Activated naive CD4-positive, alpha-beta T cell treated with anti-CD3 and anti-CD28 coated beads, Interleukin-2, amount 50 U/mL, for 24 hours (primary cell): ENCODE measurements at regions not wholly inside any gene's neighbourhood (a gene's known extent, or its start where the extent isn't known, plus 50 kb on each side); places are given as distances from the start of the nearest gene placed in this dataset.

Experiments used
- H3K27ac Mint-ChIP-seq: one replicate; pipeline ENCODE4 v1.8.0; 2021; ENCODE audit warnings: mild to moderate bottlenecking, mixed read lengths
- H3K27me3 Mint-ChIP-seq: one replicate; pipeline ENCODE4 v1.8.0; 2021; ENCODE audit warnings: mixed read lengths
- H3K36me3 Mint-ChIP-seq: one replicate; pipeline ENCODE4 v1.8.0; 2021; ENCODE audit warnings: mixed read lengths
- H3K4me1 Mint-ChIP-seq: one replicate; pipeline ENCODE4 v1.8.0; 2021; ENCODE audit warnings: mixed read lengths
- H3K4me3 Mint-ChIP-seq: one replicate; pipeline ENCODE4 v1.8.0; 2021; ENCODE audit warnings: mild to moderate bottlenecking, mixed read lengths
- H3K9me3 Mint-ChIP-seq: one replicate; pipeline ENCODE4 v1.8.0; 2021; ENCODE audit warnings: mixed read lengths

- Mint-ChIP-seq H3K9me3 (no peaks in the 10 kb centered on the region), H3K27me3 (peaks cover 5% of the 10 kb centered on the region), H3K27ac (no peak overlapping the region), H3K4me3 (no peak overlapping the region), H3K36me3 (no peaks in the 10 kb centered on the region), H3K4me1 (no peaks in the 10 kb centered on the region)
These were observed 452.4 kb upstream of the AKR1E2 start for GRCh38 chr10:4373612-4374011.

DNA sequence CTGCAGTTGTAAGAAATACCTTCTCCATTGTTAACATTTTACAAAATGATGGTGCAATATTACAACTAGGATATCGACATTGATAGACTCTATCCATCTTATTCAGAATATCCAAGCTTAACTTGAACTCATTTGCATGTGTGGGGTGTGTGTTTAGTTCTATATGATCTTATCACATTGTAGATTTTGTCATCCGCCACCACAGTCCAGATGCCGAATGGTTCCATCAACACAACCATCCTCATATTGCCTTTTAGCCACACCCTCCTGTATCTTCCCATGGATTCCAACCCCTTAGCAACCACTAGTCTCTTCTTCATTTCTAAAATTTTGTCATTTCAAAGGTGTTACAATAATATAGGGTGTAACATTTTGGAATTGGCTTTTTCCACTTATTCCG, 452.9 kb upstream of the AKR1E2 start:
- no peaks in the 10 kb centered on the region for H3K9me3 Mint-ChIP-seq
- H3K36me3 Mint-ChIP-seq = no peaks in the 10 kb centered on the region
- no peaks in the 10 kb centered on the region for H3K4me1 Mint-ChIP-seq
- H3K4me3 Mint-ChIP-seq = no peak overlapping the region
- peaks cover 3% of the 10 kb centered on the region for H3K27me3 Mint-ChIP-seq
- H3K27ac Mint-ChIP-seq = no peak overlapping the region

DNA sequence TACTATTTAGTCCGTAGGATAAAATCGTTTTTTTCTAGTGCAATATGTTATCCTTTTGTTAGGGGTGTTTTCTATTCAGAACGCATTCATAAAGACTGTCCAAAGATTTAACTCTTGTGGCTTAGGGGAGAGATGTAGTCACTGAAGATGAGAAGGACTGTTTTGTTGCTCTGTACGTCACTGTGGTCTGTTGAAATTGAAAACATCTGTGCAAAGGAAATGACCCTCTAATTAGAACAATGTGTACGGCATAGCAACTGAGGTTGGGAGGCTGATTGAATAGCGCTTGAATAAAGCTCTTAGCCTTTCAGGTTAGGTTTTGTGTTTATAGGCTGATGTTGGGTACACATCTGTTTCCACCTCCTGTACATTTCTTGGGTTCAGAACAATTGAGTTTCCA, 453.4 kb upstream of the AKR1E2 start:
- H3K27ac Mint-ChIP-seq = no peak overlapping the region
- H3K36me3 Mint-ChIP-seq = no peaks in the 10 kb centered on the region
- H3K4me1 Mint-ChIP-seq = no peaks in the 10 kb centered on the region
- H3K9me3 Mint-ChIP-seq = no peaks in the 10 kb centered on the region
- H3K4me3 Mint-ChIP-seq = no peak overlapping the region
- peaks cover 3% of the 10 kb centered on the region for H3K27me3 Mint-ChIP-seq

- no peak overlapping the region for H3K27ac Mint-ChIP-seq
- no peaks in the 10 kb centered on the region for H3K36me3 Mint-ChIP-seq
- H3K27me3 Mint-ChIP-seq = peaks cover 3% of the 10 kb centered on the region
These were observed 454.2 kb upstream of the AKR1E2 start for GRCh38 chr10:4371691-4372295.

GRCh38 chr10:4370376-4370775, 455.6 kb upstream of the AKR1E2 start:
- no peaks in the 10 kb centered on the region for H3K9me3 Mint-ChIP-seq
- no peak overlapping the region for H3K4me3 Mint-ChIP-seq
- no peaks in the 10 kb centered on the region for H3K4me1 Mint-ChIP-seq
- no peak overlapping the region for H3K27ac Mint-ChIP-seq
- H3K27me3 Mint-ChIP-seq = peaks cover 3% of the 10 kb centered on the region
- H3K36me3 Mint-ChIP-seq = no peaks in the 10 kb centered on the region

More at GRCh38 chr10:4371691-4372295, 454.2 kb upstream of the AKR1E2 start:
- Mint-ChIP-seq H3K4me1 (no peaks in the 10 kb centered on the region), H3K9me3 (no peaks in the 10 kb centered on the region), H3K4me3 (no peak overlapping the region)

DNA sequence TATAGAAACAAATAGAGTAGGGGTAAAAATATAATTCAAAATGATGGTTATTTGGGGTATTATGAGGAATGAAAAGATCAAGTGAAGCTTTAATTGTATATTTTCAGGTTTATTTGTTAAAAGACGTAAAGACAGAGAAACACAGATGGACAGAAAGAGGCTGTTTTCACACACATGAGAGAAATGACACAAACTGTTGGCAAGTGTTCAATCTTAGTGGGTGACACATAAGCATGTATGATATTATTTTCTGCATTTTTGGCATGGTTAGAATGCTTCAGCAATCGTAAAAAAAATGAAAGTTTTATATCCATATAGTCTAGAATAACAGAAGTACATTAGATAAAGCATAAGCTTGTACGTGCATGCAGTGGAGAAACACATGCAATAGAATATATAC, 464.4 kb upstream of the AKR1E2 start:
- Mint-ChIP-seq H3K36me3 (no peaks in the 10 kb centered on the region), H3K27ac (no peak overlapping the region), H3K4me1 (no peaks in the 10 kb centered on the region), H3K4me3 (no peak overlapping the region), H3K27me3 (peaks cover 3% of the 10 kb centered on the region), H3K9me3 (no peaks in the 10 kb centered on the region)

DNA sequence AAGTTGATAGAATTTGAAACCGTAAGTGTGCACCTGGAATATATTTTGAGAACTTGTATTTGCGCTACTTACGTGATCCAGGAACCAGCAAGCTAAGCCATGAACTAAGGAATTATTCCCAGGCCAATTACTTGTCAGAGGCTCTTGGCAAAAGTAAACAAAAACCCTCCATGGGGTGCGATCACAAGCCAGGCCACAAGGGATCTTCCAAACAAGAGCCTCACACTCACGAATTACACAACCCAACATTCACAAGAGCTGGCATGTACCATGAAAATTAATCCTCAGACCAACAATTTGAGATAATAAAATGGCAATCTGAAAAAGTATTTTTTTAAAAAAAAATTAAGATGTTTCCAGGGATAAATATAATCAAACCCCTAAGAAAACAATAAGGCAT, 467.0 kb upstream of the AKR1E2 start:
- H3K4me1 Mint-ChIP-seq = peaks cover under 1% of the 10 kb centered on the region
- no peak overlapping the region for H3K27ac Mint-ChIP-seq
- H3K9me3 Mint-ChIP-seq = no peaks in the 10 kb centered on the region
- no peaks in the 10 kb centered on the region for H3K36me3 Mint-ChIP-seq
- peaks cover 5% of the 10 kb centered on the region for H3K27me3 Mint-ChIP-seq
- no peak overlapping the region for H3K4me3 Mint-ChIP-seq

GRCh38 chr10:4357911-4358310, 468.1 kb upstream of the AKR1E2 start:
- Mint-ChIP-seq H3K4me3 (no peak overlapping the region), H3K9me3 (no peaks in the 10 kb centered on the region), H3K4me1 (peaks cover 5% of the 10 kb centered on the region), H3K27ac (no peak overlapping the region), H3K36me3 (no peaks in the 10 kb centered on the region), H3K27me3 (peaks cover 8% of the 10 kb centered on the region)

DNA sequence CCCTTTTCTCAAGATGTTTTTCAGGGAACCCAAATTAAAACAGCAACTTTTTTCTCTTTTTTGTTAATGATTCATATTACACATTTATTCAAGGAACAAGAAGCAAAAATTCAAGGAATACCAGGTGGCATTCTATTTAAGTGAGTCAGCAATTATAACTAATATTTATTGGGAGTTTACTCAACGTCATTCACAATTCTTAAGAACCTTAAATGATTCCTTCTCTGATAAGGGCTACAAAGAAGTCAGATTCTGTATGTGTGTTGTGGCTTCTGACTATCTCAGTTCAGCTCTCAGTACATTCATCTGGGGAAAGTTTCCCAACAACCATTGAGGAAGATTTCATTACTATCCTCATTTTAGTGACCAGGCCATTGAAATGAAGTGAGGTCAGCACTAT, 470.7 kb upstream of the AKR1E2 start:
- Mint-ChIP-seq H3K27me3 (peaks cover 9% of the 10 kb centered on the region), H3K4me3 (no peak overlapping the region), H3K9me3 (no peaks in the 10 kb centered on the region), H3K4me1 (peaks cover 5% of the 10 kb centered on the region), H3K36me3 (no peaks in the 10 kb centered on the region), H3K27ac (no peak overlapping the region)

GRCh38 chr10:4354382-4354812, 471.6 kb upstream of the AKR1E2 start:
- Mint-ChIP-seq H3K9me3 (no peaks in the 10 kb centered on the region), H3K4me1 (peaks cover 5% of the 10 kb centered on the region), H3K4me3 (no peak overlapping the region), H3K27me3 (peaks cover 9% of the 10 kb centered on the region), H3K27ac (no peak overlapping the region), H3K36me3 (no peaks in the 10 kb centered on the region)

GRCh38 chr10:4353964-4354363, 472.0 kb upstream of the AKR1E2 start:
- H3K4me3 Mint-ChIP-seq = no peak overlapping the region
- no peak overlapping the region for H3K27ac Mint-ChIP-seq
- peaks cover 9% of the 10 kb centered on the region for H3K27me3 Mint-ChIP-seq

GRCh38 chr10:4353059-4353655, 472.9 kb upstream of the AKR1E2 start:
- Mint-ChIP-seq H3K9me3 (no peaks in the 10 kb centered on the region), H3K4me1 (peaks cover 5% of the 10 kb centered on the region), H3K4me3 (no peak overlapping the region), H3K36me3 (no peaks in the 10 kb centered on the region), H3K27ac (no peak overlapping the region), H3K27me3 (peaks cover 9% of the 10 kb centered on the region)

More at GRCh38 chr10:4353964-4354363, 472.0 kb upstream of the AKR1E2 start:
- Mint-ChIP-seq H3K9me3 (no peaks in the 10 kb centered on the region), H3K36me3 (no peaks in the 10 kb centered on the region), H3K4me1 (peaks cover 5% of the 10 kb centered on the region)

GRCh38 chr10:4352414-4352961, 473.5 kb upstream of the AKR1E2 start:
- H3K36me3 Mint-ChIP-seq = no peaks in the 10 kb centered on the region
- H3K27me3 Mint-ChIP-seq = peaks cover 9% of the 10 kb centered on the region
- H3K27ac Mint-ChIP-seq = no peak overlapping the region
- H3K9me3 Mint-ChIP-seq = no peaks in the 10 kb centered on the region
- H3K4me1 Mint-ChIP-seq = peaks cover 5% of the 10 kb centered on the region
- no peak overlapping the region for H3K4me3 Mint-ChIP-seq

DNA sequence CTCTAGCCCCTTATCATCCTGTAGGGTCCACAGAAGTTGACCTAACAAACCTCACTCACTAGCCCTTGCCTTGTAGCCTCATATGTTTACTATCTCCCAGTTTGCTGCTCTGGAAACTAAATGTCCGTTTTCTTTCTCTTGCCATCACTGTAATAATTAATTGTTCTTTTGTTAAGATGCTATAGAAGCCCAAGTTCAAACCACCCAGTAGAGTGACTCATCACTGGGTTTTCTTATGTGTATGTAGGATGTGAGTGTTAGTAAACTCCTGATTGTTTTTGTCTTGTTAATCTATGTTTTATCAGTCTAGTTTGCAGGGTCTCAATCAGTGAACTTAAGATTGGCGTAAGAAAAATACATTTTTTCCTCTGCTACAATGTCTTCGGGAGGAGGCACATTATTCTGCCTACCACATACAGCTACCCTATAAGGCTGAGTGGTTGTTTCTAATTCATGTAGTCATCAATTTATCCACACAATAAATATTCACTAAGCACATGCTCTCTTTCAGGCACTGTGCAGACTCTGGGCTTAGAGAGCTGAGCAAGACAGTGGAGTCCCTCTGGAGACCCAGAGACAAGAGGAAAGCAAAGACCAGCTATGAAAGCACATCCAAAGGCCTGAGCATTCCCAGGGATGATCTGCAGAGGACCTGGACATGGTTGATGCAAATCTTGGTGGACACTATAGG, 474.1 kb upstream of the AKR1E2 start:
- peaks cover 8% of the 10 kb centered on the region for H3K27me3 Mint-ChIP-seq
- H3K4me3 Mint-ChIP-seq = no peak overlapping the region

GRCh38 chr10:4347397-4347796, 478.6 kb upstream of the AKR1E2 start:
- H3K27ac Mint-ChIP-seq = no peak overlapping the region

More for the DNA sequence above, 474.1 kb upstream of the AKR1E2 start:
- peaks cover 5% of the 10 kb centered on the region for H3K4me1 Mint-ChIP-seq
- no peak overlapping the region for H3K27ac Mint-ChIP-seq
- H3K9me3 Mint-ChIP-seq = no peaks in the 10 kb centered on the region
- H3K36me3 Mint-ChIP-seq = no peaks in the 10 kb centered on the region

More at GRCh38 chr10:4347397-4347796, 478.6 kb upstream of the AKR1E2 start:
- Mint-ChIP-seq H3K4me1 (peaks cover 4% of the 10 kb centered on the region), H3K27me3 (peaks cover 3% of the 10 kb centered on the region), H3K36me3 (no peaks in the 10 kb centered on the region), H3K4me3 (no peak overlapping the region), H3K9me3 (no peaks in the 10 kb centered on the region)
